ENCODE measurements at regions not wholly inside any gene's neighbourhood (a gene's known extent, or its start where the extent isn't known, plus 50 kb on each side); places are given as distances from the start of the nearest gene placed in this dataset.
A peak's percentile ranks its signal among the peaks of the same experiment; 100 is the strongest.

GRCh38 chr15:48058371-48058770, 62.4 kb upstream of the SLC24A5 start:
- no peak for TF ChIP-seq CTCF (IDR thresholded peaks at IDR 0.05; ENCODE audit: borderline replicate concordance)
- H3K4me3 ChIP-seq, result no peak overlapping the region
- peaks cover 4% of the 10 kb centered on the region for H3K9me3 ChIP-seq (replicated peaks)
- intact Hi-C loops (cut with micrococcal nuclease), result no loop called here
- no peaks in the 10 kb centered on the region for H3K4me1 ChIP-seq
- no peaks in the 10 kb centered on the region for H3K27me3 ChIP-seq (ENCODE audit: low read depth)
- no peak overlapping the region for H3K27ac ChIP-seq (replicated peaks)
- H3K36me3 ChIP-seq, result no peaks in the 10 kb centered on the region
- DNase-seq, result no peak

- H3K36me3 ChIP-seq, result no peaks in the 10 kb centered on the region
- peak overlapping the region; percentile 26 for H3K4me3 ChIP-seq
- peaks cover 4% of the 10 kb centered on the region for H3K9me3 ChIP-seq (replicated peaks)
- H3K27me3 ChIP-seq (ENCODE audit: low read depth), result no peaks in the 10 kb centered on the region
- TF ChIP-seq CTCF (IDR thresholded peaks at IDR 0.05; ENCODE audit: borderline replicate concordance), result no peak
- DNase-seq, result peak; percentile 27
- H3K4me1 ChIP-seq, result no peaks in the 10 kb centered on the region
- intact Hi-C loops (cut with micrococcal nuclease), result no loop called here
- H3K27ac ChIP-seq (replicated peaks), result no peak overlapping the region
Measured at GRCh38 chr15:48059791-48060190, 61.0 kb upstream of the SLC24A5 start.

- H3K27ac ChIP-seq (replicated peaks), result no peak overlapping the region
- H3K4me3 ChIP-seq, result no peak overlapping the region
- no peak for DNase-seq
- intact Hi-C loops (cut with micrococcal nuclease), result no loop called here
- H3K27me3 ChIP-seq (ENCODE audit: low read depth), result no peaks in the 10 kb centered on the region
- TF ChIP-seq CTCF (IDR thresholded peaks at IDR 0.05; ENCODE audit: borderline replicate concordance), result no peak
- H3K9me3 ChIP-seq (replicated peaks), result peaks cover 3% of the 10 kb centered on the region
- no peaks in the 10 kb centered on the region for H3K36me3 ChIP-seq
- no peaks in the 10 kb centered on the region for H3K4me1 ChIP-seq
Measured at GRCh38 chr15:48060396-48060795, 60.4 kb upstream of the SLC24A5 start.

- H3K27me3 ChIP-seq (ENCODE audit: low read depth), result no peaks in the 10 kb centered on the region
- intact Hi-C loops (cut with micrococcal nuclease), result no loop called here
- H3K4me1 ChIP-seq, result no peaks in the 10 kb centered on the region
- H3K9me3 ChIP-seq (replicated peaks), result no peaks in the 10 kb centered on the region
- no peak for TF ChIP-seq CTCF (IDR thresholded peaks at IDR 0.05; ENCODE audit: borderline replicate concordance)
- H3K4me3 ChIP-seq, result no peak overlapping the region
- no peak overlapping the region for H3K27ac ChIP-seq (replicated peaks)
- no peak for DNase-seq
- H3K36me3 ChIP-seq, result no peaks in the 10 kb centered on the region
Measured at GRCh38 chr15:48061605-48062004, 59.2 kb upstream of the SLC24A5 start.

- Histone ChIP-seq H3K4me1 (no peaks in the 10 kb centered on the region), H3K4me3 (no peak overlapping the region), H3K27me3 (ENCODE audit: low read depth) (no peaks in the 10 kb centered on the region), H3K36me3 (no peaks in the 10 kb centered on the region), H3K9me3 (replicated peaks) (no peaks in the 10 kb centered on the region), H3K27ac (replicated peaks) (no peak overlapping the region)
- intact Hi-C loops (cut with micrococcal nuclease), result no loop called here
- DNase-seq, result no peak
- no peak for TF ChIP-seq CTCF (IDR thresholded peaks at IDR 0.05; ENCODE audit: borderline replicate concordance)
Measured at GRCh38 chr15:48062148-48062872, 58.5 kb upstream of the SLC24A5 start.

Data from left ventricle myocardium inferior (tissue), 1 donor.